ENCODE measurements at regions not wholly inside any gene's neighbourhood (a gene's known extent, or its start where the extent isn't known, plus 50 kb on each side); places are given as distances from the start of the nearest gene placed in this dataset.

DNA sequence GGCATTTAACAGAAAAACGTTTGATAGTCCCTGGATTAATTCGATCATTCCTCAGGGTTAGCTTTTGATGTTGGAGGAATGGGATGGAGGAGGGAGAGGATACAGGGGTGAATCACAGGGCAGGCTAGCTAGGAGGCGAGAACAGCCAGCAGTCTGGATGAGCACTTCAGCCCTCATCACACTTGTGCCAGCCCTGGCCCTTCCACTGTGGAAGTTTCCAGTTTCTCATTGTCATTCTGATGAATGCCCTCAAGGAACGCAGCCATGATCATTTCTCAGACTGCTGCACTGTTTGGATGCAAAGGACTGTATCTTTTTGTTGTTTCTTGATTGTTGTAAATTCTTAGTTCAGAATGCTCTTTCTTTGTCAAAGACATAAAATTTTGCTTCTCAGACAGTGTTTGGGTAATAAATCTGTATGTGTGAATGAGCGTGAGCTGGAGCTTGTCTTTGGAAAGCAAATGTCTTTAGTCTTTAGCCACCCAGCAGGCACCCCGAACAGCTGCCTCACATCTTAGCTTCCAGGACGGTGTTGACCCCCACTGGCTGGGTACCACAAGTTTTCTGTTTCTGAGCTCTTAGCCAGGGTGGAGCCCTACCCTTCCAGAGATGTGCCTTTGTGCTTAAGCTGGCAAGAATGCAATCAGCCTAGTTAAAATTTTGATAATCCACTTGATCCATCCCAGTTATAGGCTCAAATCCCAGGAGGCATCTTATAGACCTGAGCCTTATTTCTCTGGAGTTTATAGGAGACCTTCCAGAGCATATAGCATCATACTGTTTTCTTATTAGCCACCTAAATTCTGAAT, 121.1 kb downstream of the PDCD6IP start:
- FAIRE-seq = no peak
- H3K27ac ChIP-seq (ENCODE audit: control insufficient read depth, insufficient read depth, low read length) = no peak overlapping the region

DNA sequence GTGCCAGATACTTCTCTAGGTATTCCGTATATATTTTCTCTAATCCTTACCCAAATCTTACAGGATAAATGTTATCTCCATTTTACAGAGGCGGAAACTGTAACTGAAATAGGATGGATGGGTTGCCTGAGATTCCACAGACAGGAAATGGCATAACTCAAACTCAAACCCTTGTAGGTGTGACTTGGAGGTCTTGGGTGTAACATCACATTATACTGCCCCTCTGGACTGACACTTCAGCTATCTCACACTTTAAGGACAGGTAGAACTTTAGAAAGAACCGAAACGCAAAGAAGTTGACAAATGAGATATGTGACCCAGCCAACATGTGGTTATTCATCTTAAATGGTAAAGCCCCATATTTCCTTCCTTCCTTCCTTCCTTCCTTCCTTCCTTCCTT, 122.1 kb downstream of the PDCD6IP start:
- Histone ChIP-seq H3K27ac (ENCODE audit: control insufficient read depth, insufficient read depth, low read length) (no peak overlapping the region), H4K20me1 (ENCODE audit: control insufficient read depth, extremely low read depth, insufficient read depth, low read length) (no peaks in the 10 kb centered on the region), H3K4me1 (ENCODE audit: control insufficient read depth, extremely low read depth, insufficient read depth, low read length) (peaks cover 7% of the 10 kb centered on the region), H3K27me3 (ENCODE audit: control insufficient read depth, extremely low read depth, insufficient read depth, low read length) (peaks cover 11% of the 10 kb centered on the region), H3K9me1 (ENCODE audit: control insufficient read depth, extremely low read depth, insufficient read depth, low read length) (no peaks in the 10 kb centered on the region), H3K79me2 (ENCODE audit: control insufficient read depth, insufficient read depth, low read length) (no peaks in the 10 kb centered on the region), H3K36me3 (ENCODE audit: control insufficient read depth in 2 of 2, extremely low read depth in 1 of 2, insufficient read depth in 2 of 2, low read length in 2 of 2) (no peaks in the 10 kb centered on the region), H3K4me2 (ENCODE audit: control insufficient read depth, extremely low read depth, insufficient read depth, low read depth, low read length) (no peak overlapping the region), H3K9ac (ENCODE audit: control insufficient read depth, extremely low read depth, insufficient read depth, low read length) (no peak overlapping the region), H3K9me3 (ENCODE audit: control insufficient read depth, low read depth, low read length) (no peaks in the 10 kb centered on the region), H2AFZ (ENCODE audit: control insufficient read depth, low read length) (no peak overlapping the region), H3K4me3 (ENCODE audit: control insufficient read depth in 2 of 3, extremely low read depth in 1 of 3, insufficient read depth in 2 of 3, low read depth in 1 of 3, low read length in 3 of 3) (no peak overlapping the region)
- dilution Hi-C loops (cut with MboI; ENCODE audit: extremely low pct_ligation_motif_present, low sequenced_read_pairs) = no loop called here
- TF ChIP-seq EZH2 (IDR thresholded peaks at IDR 0.05; ENCODE audit: low read length) = no peak
- TF ChIP-seq, protein P1, sequence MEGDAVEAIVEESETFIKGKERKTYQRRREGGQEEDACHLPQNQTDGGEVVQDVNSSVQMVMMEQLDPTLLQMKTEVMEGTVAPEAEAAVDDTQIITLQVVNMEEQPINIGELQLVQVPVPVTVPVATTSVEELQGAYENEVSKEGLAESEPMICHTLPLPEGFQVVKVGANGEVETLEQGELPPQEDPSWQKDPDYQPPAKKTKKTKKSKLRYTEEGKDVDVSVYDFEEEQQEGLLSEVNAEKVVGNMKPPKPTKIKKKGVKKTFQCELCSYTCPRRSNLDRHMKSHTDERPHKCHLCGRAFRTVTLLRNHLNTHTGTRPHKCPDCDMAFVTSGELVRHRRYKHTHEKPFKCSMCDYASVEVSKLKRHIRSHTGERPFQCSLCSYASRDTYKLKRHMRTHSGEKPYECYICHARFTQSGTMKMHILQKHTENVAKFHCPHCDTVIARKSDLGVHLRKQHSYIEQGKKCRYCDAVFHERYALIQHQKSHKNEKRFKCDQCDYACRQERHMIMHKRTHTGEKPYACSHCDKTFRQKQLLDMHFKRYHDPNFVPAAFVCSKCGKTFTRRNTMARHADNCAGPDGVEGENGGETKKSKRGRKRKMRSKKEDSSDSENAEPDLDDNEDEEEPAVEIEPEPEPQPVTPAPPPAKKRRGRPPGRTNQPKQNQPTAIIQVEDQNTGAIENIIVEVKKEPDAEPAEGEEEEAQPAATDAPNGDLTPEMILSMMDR (optimal IDR thresholded peaks at IDR 0.05 in 1 of 3, IDR thresholded peaks at IDR 0.05 in 1 of 3, conservative IDR thresholded peaks at IDR 0.05 in 1 of 3; ENCODE audit: extremely low read depth in 1 of 3, insufficient read depth in 2 of 3, low read length in 3 of 3) = no peak
- DNase-seq (ENCODE audit: low read depth, low spot score) (no peak), FAIRE-seq (no peak)

More for the DNA sequence above, 121.1 kb downstream of the PDCD6IP start:
- Histone ChIP-seq H3K4me3 (ENCODE audit: control insufficient read depth in 2 of 3, extremely low read depth in 1 of 3, insufficient read depth in 2 of 3, low read depth in 1 of 3, low read length in 3 of 3) (no peak overlapping the region), H3K4me1 (ENCODE audit: control insufficient read depth, extremely low read depth, insufficient read depth, low read length) (peaks cover 7% of the 10 kb centered on the region), H2AFZ (ENCODE audit: control insufficient read depth, low read length) (no peak overlapping the region), H3K4me2 (ENCODE audit: control insufficient read depth, extremely low read depth, insufficient read depth, low read depth, low read length) (no peak overlapping the region), H3K36me3 (ENCODE audit: control insufficient read depth in 2 of 2, extremely low read depth in 1 of 2, insufficient read depth in 2 of 2, low read length in 2 of 2) (no peaks in the 10 kb centered on the region), H3K9me3 (ENCODE audit: control insufficient read depth, low read depth, low read length) (no peaks in the 10 kb centered on the region), H3K9ac (ENCODE audit: control insufficient read depth, extremely low read depth, insufficient read depth, low read length) (no peak overlapping the region), H3K79me2 (ENCODE audit: control insufficient read depth, insufficient read depth, low read length) (no peaks in the 10 kb centered on the region), H3K27me3 (ENCODE audit: control insufficient read depth, extremely low read depth, insufficient read depth, low read length) (peaks cover 3% of the 10 kb centered on the region), H3K9me1 (ENCODE audit: control insufficient read depth, extremely low read depth, insufficient read depth, low read length) (no peaks in the 10 kb centered on the region), H4K20me1 (ENCODE audit: control insufficient read depth, extremely low read depth, insufficient read depth, low read length) (no peaks in the 10 kb centered on the region)
- dilution Hi-C loops (cut with MboI; ENCODE audit: extremely low pct_ligation_motif_present, low sequenced_read_pairs) = no loop called here
- TF ChIP-seq EZH2 (IDR thresholded peaks at IDR 0.05; ENCODE audit: low read length) = no peak
- TF ChIP-seq, protein P1 (optimal IDR thresholded peaks at IDR 0.05 in 1 of 3, IDR thresholded peaks at IDR 0.05 in 1 of 3, conservative IDR thresholded peaks at IDR 0.05 in 1 of 3; ENCODE audit: extremely low read depth in 1 of 3, insufficient read depth in 2 of 3, low read length in 3 of 3) = no peak
- no peak for DNase-seq (ENCODE audit: low read depth, low spot score)

Data from keratinocyte (primary cell).